Activated naive CD8-positive, alpha-beta T cell treated with anti-CD3 and anti-CD28 coated beads, Interleukin-2, amount 10 ng/mL, durations not matched to agents 7 days and 5 days (primary cell): ENCODE measurements at regions not wholly inside any gene's neighbourhood (a gene's known extent, or its start where the extent isn't known, plus 50 kb on each side); places are given as distances from the start of the nearest gene placed in this dataset.

ENCODE experiments used
- ATAC-seq: fragments of 150-1000 bp; cut with Tn5 transposase; one replicate; pipeline ENCODE4 v1.10.0; 2021; ENCODE audit warnings: low read depth, moderate library complexity
- POLR2A ChIA-PET: fragments of 350-600 bp; sonication (Branson Sonifier 250); formaldehyde crosslinking; loops from one replicate; lab custom pipeline; 2021; ENCODE audit warnings: antibody characterized with exemption; lab: Charles Lee
- DNase-seq: peaks from one replicate; pipeline ENCODE4 v3.0.0; 2021
- H3K27ac Mint-ChIP-seq: one replicate; pipeline ENCODE4 v1.8.0; 2022; ENCODE audit warnings: mild to moderate bottlenecking, mixed read lengths
- H3K27me3 Mint-ChIP-seq: one replicate; pipeline ENCODE4 v1.8.0; 2022; ENCODE audit warnings: mild to moderate bottlenecking, moderate library complexity, mixed read lengths
- H3K36me3 Mint-ChIP-seq: one replicate; pipeline ENCODE4 v1.8.0; 2021; ENCODE audit warnings: mild to moderate bottlenecking, mixed read lengths
- H3K4me1 Mint-ChIP-seq: one replicate; pipeline ENCODE4 v1.8.0; 2021; ENCODE audit warnings: mixed read lengths
- H3K4me3 Mint-ChIP-seq: one replicate; pipeline ENCODE4 v1.8.0; 2022; ENCODE audit warnings: mild to moderate bottlenecking, moderate library complexity, mixed read lengths
- H3K9me3 Mint-ChIP-seq: one replicate; pipeline ENCODE4 v1.8.0; 2021; ENCODE audit warnings: mixed read lengths

GRCh38 chr14:58825606-58826005 is 187.8 kb downstream of the DACT1 start:
- no peak for DNase-seq

GRCh38 chr14:58826845-58827686 is 189.3 kb downstream of the DACT1 start:
- DNase-seq (no peak), ATAC-seq (no peak)
- H3K27me3 Mint-ChIP-seq: no peaks in the 10 kb centered on the region
- H3K9me3 Mint-ChIP-seq: peaks cover 5% of the 10 kb centered on the region
- H3K27ac Mint-ChIP-seq: no peak overlapping the region
- no peak overlapping the region for H3K4me3 Mint-ChIP-seq
- peaks cover 1% of the 10 kb centered on the region for H3K4me1 Mint-ChIP-seq
- peaks cover 1% of the 10 kb centered on the region for H3K36me3 Mint-ChIP-seq
- POLR2A ChIA-PET: no interaction called here

More at GRCh38 chr14:58825606-58826005, 187.8 kb downstream of the DACT1 start:
- Mint-ChIP-seq H3K27me3 (peaks cover 2% of the 10 kb centered on the region), H3K4me1 (peaks cover 1% of the 10 kb centered on the region), H3K4me3 (no peak overlapping the region), H3K27ac (no peak overlapping the region), H3K36me3 (peaks cover 1% of the 10 kb centered on the region), H3K9me3 (peaks cover 5% of the 10 kb centered on the region)
- POLR2A ChIA-PET: no interaction called here
- no peak for ATAC-seq

- ATAC-seq (no peak), DNase-seq (no peak)
- peaks cover 1% of the 10 kb centered on the region for H3K4me1 Mint-ChIP-seq
- no peaks in the 10 kb centered on the region for H3K27me3 Mint-ChIP-seq
- no peak overlapping the region for H3K27ac Mint-ChIP-seq
- H3K4me3 Mint-ChIP-seq: no peak overlapping the region
- peaks cover 5% of the 10 kb centered on the region for H3K9me3 Mint-ChIP-seq
- POLR2A ChIA-PET: no interaction called here
- peaks cover 1% of the 10 kb centered on the region for H3K36me3 Mint-ChIP-seq
Observed at GRCh38 chr14:58828298-58828697, 190.5 kb downstream of the DACT1 start.

GRCh38 chr14:58829594-58829993 is 191.8 kb downstream of the DACT1 start:
- Mint-ChIP-seq H3K27ac (no peak overlapping the region), H3K27me3 (no peaks in the 10 kb centered on the region), H3K9me3 (peaks cover 5% of the 10 kb centered on the region), H3K4me1 (peaks cover 1% of the 10 kb centered on the region), H3K4me3 (no peak overlapping the region), H3K36me3 (peaks cover 1% of the 10 kb centered on the region)
- POLR2A ChIA-PET: no interaction called here
- ATAC-seq: no peak
- no peak for DNase-seq

- POLR2A ChIA-PET: no interaction called here
- Mint-ChIP-seq H3K4me3 (no peak overlapping the region), H3K27ac (no peak overlapping the region), H3K9me3 (peaks cover 5% of the 10 kb centered on the region), H3K36me3 (peaks cover 1% of the 10 kb centered on the region), H3K4me1 (peaks cover 1% of the 10 kb centered on the region), H3K27me3 (no peaks in the 10 kb centered on the region)
- DNase-seq: no peak
- no peak for ATAC-seq
Observed at GRCh38 chr14:58830121-58830520, 192.4 kb downstream of the DACT1 start.

GRCh38 chr14:58832095-58832521 is 194.3 kb downstream of the DACT1 start:
- Mint-ChIP-seq H3K36me3 (no peaks in the 10 kb centered on the region), H3K27ac (no peak overlapping the region), H3K9me3 (peaks cover 2% of the 10 kb centered on the region), H3K4me1 (peaks cover 1% of the 10 kb centered on the region), H3K27me3 (no peaks in the 10 kb centered on the region), H3K4me3 (no peak overlapping the region)
- DNase-seq: no peak
- ATAC-seq: no peak
- POLR2A ChIA-PET: no interaction called here

GRCh38 chr14:58833634-58834378 is 196.0 kb downstream of the DACT1 start:
- no peak for DNase-seq
- Mint-ChIP-seq H3K36me3 (no peaks in the 10 kb centered on the region), H3K27ac (no peak overlapping the region), H3K4me3 (no peak overlapping the region), H3K27me3 (no peaks in the 10 kb centered on the region), H3K9me3 (no peaks in the 10 kb centered on the region), H3K4me1 (peaks cover 1% of the 10 kb centered on the region)
- no peak for ATAC-seq
- POLR2A ChIA-PET: no interaction called here

GRCh38 chr14:58836303-58836974 is 198.7 kb downstream of the DACT1 start:
- Mint-ChIP-seq H3K36me3 (no peaks in the 10 kb centered on the region), H3K27ac (no peak overlapping the region), H3K27me3 (peaks cover 3% of the 10 kb centered on the region), H3K4me1 (no peaks in the 10 kb centered on the region), H3K4me3 (no peak overlapping the region), H3K9me3 (no peaks in the 10 kb centered on the region)
- ATAC-seq (no peak), DNase-seq (no peak)
- POLR2A ChIA-PET: no interaction called here

GRCh38 chr14:58839233-58839632 is 201.5 kb downstream of the DACT1 start:
- POLR2A ChIA-PET: no interaction called here
- Mint-ChIP-seq H3K36me3 (no peaks in the 10 kb centered on the region), H3K27me3 (peaks cover 6% of the 10 kb centered on the region), H3K4me3 (no peak overlapping the region), H3K27ac (no peak overlapping the region), H3K4me1 (no peaks in the 10 kb centered on the region), H3K9me3 (no peaks in the 10 kb centered on the region)
- no peak for ATAC-seq
- DNase-seq: no peak

GRCh38 chr14:58844544-58844943 is 206.8 kb downstream of the DACT1 start:
- no peak overlapping the region for H3K4me3 Mint-ChIP-seq
- DNase-seq (no peak), ATAC-seq (no peak)
- no peaks in the 10 kb centered on the region for H3K36me3 Mint-ChIP-seq
- peaks cover 6% of the 10 kb centered on the region for H3K27me3 Mint-ChIP-seq
- H3K9me3 Mint-ChIP-seq: no peaks in the 10 kb centered on the region
- no peak overlapping the region for H3K27ac Mint-ChIP-seq
- no peaks in the 10 kb centered on the region for H3K4me1 Mint-ChIP-seq
- POLR2A ChIA-PET: no interaction called here

GRCh38 chr14:58846682-58847465 is 209.1 kb downstream of the DACT1 start:
- Mint-ChIP-seq H3K27ac (no peak overlapping the region), H3K27me3 (peaks cover 10% of the 10 kb centered on the region), H3K9me3 (no peaks in the 10 kb centered on the region), H3K4me3 (no peak overlapping the region), H3K36me3 (no peaks in the 10 kb centered on the region), H3K4me1 (no peaks in the 10 kb centered on the region)
- DNase-seq (no peak), ATAC-seq (no peak)
- POLR2A ChIA-PET: no interaction called here

GRCh38 chr14:58848365-58848764 is 210.6 kb downstream of the DACT1 start:
- Mint-ChIP-seq H3K27ac (no peak overlapping the region), H3K9me3 (no peaks in the 10 kb centered on the region), H3K27me3 (peaks cover 8% of the 10 kb centered on the region), H3K4me1 (no peaks in the 10 kb centered on the region), H3K4me3 (no peak overlapping the region), H3K36me3 (no peaks in the 10 kb centered on the region)
- no peak for ATAC-seq
- DNase-seq: no peak
- POLR2A ChIA-PET: no interaction called here

GRCh38 chr14:58849601-58850000 is 211.8 kb downstream of the DACT1 start:
- H3K4me3 Mint-ChIP-seq: no peak overlapping the region
- ATAC-seq: no peak
- DNase-seq: no peak
- H3K4me1 Mint-ChIP-seq: no peaks in the 10 kb centered on the region
- no peak overlapping the region for H3K27ac Mint-ChIP-seq
- peaks cover 8% of the 10 kb centered on the region for H3K27me3 Mint-ChIP-seq
- no peaks in the 10 kb centered on the region for H3K36me3 Mint-ChIP-seq
- POLR2A ChIA-PET: no interaction called here
- no peaks in the 10 kb centered on the region for H3K9me3 Mint-ChIP-seq
